Endothelial cell of umbilical vein (primary cell): ENCODE measurements at regions not wholly inside any gene's neighbourhood (a gene's known extent, or its start where the extent isn't known, plus 50 kb on each side); places are given as distances from the start of the nearest gene placed in this dataset.

Experiments
- CTCF ChIP-seq, 2 donors: IDR thresholded peaks; 1 replicate in 1 of 2; 2 replicates in 1 of 2; pipeline ENCODE4 v1.5.1; 2011; ENCODE audit warnings: low read length in 2 of 2, mild to moderate bottlenecking in 2 of 2, moderate library complexity in 2 of 2, control low read depth in 1 of 2, inconsistent platforms in 1 of 2, low read depth in 1 of 2; ENCODE audit not compliant: insufficient read depth in 1 of 2; ENCODE audit errors: extremely low read depth in 1 of 2
- POLR2AphosphoS5 ChIP-seq: IDR thresholded peaks from 2 replicates; pipeline ENCODE4 v1.6.1; 2012; ENCODE audit warnings: low read depth, mild to moderate bottlenecking, control low read depth, low read length, moderate library complexity; ENCODE audit not compliant: insufficient read depth

GRCh38 chr1:98099501-98099900, 178.7 kb upstream of the DPYD start:
- TF ChIP-seq CTCF (IDR thresholded peaks at IDR 0.05; ENCODE audit: extremely low read depth in 1 of 2, insufficient read depth in 1 of 2, low read depth in 1 of 2, low read length in 2 of 2): no peak
- TF ChIP-seq POLR2AphosphoS5: no peak
